ENCODE measurements at regions not wholly inside any gene's neighbourhood (a gene's known extent, or its start where the extent isn't known, plus 50 kb on each side); places are given as distances from the start of the nearest gene placed in this dataset.

DNA sequence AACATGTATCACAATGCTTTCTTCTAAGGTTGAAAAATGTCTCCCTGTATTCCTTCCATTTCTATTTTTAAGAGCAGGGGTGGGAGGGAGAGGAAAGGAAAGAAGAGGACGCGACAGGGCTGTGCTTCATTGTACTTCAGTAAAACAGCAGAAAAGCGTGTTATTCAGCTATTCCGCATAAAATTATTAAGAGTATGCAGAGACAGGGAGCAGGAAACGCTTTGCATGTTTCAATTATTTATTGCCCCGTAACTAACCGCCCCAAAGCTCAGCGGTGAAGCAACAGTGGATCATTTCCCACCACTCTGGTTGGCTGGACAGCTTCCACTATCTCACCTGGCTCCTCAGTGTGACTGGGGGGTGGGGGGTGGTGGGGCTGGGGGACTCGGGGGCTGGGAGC lies 188.9 kb downstream of the TTLL2 start:
- no peak for TF ChIP-seq POLR2A (IDR thresholded peaks at IDR 0.05)
- TF ChIP-seq, protein P1, sequence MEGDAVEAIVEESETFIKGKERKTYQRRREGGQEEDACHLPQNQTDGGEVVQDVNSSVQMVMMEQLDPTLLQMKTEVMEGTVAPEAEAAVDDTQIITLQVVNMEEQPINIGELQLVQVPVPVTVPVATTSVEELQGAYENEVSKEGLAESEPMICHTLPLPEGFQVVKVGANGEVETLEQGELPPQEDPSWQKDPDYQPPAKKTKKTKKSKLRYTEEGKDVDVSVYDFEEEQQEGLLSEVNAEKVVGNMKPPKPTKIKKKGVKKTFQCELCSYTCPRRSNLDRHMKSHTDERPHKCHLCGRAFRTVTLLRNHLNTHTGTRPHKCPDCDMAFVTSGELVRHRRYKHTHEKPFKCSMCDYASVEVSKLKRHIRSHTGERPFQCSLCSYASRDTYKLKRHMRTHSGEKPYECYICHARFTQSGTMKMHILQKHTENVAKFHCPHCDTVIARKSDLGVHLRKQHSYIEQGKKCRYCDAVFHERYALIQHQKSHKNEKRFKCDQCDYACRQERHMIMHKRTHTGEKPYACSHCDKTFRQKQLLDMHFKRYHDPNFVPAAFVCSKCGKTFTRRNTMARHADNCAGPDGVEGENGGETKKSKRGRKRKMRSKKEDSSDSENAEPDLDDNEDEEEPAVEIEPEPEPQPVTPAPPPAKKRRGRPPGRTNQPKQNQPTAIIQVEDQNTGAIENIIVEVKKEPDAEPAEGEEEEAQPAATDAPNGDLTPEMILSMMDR (IDR thresholded peaks at IDR 0.05), result no peak
